PC-9 (cell line): ENCODE measurements at regions not wholly inside any gene's neighbourhood (a gene's known extent, or its start where the extent isn't known, plus 50 kb on each side); places are given as distances from the start of the nearest gene placed in this dataset.

Experiments used
- CTCF ChIP-seq: fragments of 200-600 bp; sonication (generic); conservative IDR thresholded peaks from 2 replicates; pipeline ENCODE4 v1.6.1; 2017; ENCODE audit warnings: mixed run types, antibody characterized with exemption, mild to moderate bottlenecking, moderate library complexity
- EZH2 ChIP-seq: fragments of 200-600 bp; sonication (generic); IDR thresholded peaks from 2 replicates; pipeline ENCODE4 v1.8.0; 2017; ENCODE audit warnings: antibody characterized with exemption, low read depth

DNA sequence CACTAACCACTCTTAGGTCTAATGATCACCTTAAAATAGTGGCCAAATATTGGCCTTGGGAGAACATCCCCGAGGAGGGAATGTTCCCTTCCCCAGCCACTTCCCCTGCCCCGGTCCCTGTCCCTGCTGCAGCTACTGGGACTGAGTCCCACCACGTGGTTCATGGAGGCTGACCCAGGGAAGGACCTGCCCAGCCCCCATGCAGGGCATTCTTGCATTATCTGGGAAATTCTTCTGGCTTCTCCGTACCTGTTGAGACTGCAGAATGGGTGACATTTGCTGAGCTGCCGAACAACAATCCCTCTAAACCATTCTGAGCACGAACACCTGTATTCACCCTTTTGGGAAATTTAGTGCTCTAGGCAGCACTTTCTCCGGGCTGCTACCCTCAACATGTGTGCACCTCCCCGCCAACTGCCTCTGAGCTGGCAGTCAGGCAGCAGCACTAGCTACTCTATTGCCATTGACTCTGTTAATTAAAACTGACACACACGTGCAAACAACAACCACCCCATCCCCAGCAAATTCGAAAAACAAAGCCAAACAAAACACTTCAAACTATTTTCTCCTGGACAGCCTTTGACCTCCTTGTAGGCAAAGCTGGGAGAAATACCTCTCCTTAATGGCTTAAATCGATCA, 567.4 kb upstream of the MKI67 start:
- no peak for TF ChIP-seq CTCF
- TF ChIP-seq EZH2 = no peak
